GM19455 (cell line): ENCODE measurements at regions not wholly inside any gene's neighbourhood (a gene's known extent, or its start where the extent isn't known, plus 50 kb on each side); places are given as distances from the start of the nearest gene placed in this dataset.

ENCODE experiments used
- ATAC-seq: cut with Tn5 transposase; IDR thresholded peaks from one replicate; pipeline ENCODE4 v1.9.1; 2021; ENCODE audit not compliant: unreplicated experiment

GRCh38 chr2:53268626-53269025, 499.0 kb upstream of the CHAC2 start:
- no peak for ATAC-seq

GRCh38 chr2:53268086-53268485, 499.5 kb upstream of the CHAC2 start:
- no peak for ATAC-seq

- ATAC-seq: no peak
Measured at GRCh38 chr2:53265544-53266299, 501.9 kb upstream of the CHAC2 start.

- no peak for ATAC-seq
Measured at GRCh38 chr2:53260568-53260967, 507.0 kb upstream of the CHAC2 start.

- ATAC-seq: no peak
Measured at GRCh38 chr2:53259395-53260009, 508.1 kb upstream of the CHAC2 start.

GRCh38 chr2:53257287-53257686, 510.3 kb upstream of the CHAC2 start:
- ATAC-seq: no peak

GRCh38 chr2:53253244-53253643, 514.4 kb upstream of the CHAC2 start:
- ATAC-seq: no peak

- no peak for ATAC-seq
Measured at GRCh38 chr2:53252115-53252514, 515.5 kb upstream of the CHAC2 start.

GRCh38 chr2:53247956-53248735, 519.5 kb upstream of the CHAC2 start:
- no peak for ATAC-seq

GRCh38 chr2:53243430-53243829, 524.2 kb upstream of the CHAC2 start:
- ATAC-seq: no peak

GRCh38 chr2:53242090-53242489, 525.5 kb upstream of the CHAC2 start:
- ATAC-seq: no peak

- no peak for ATAC-seq
Measured at GRCh38 chr2:53235836-53236582, 531.6 kb upstream of the CHAC2 start.

- ATAC-seq: no peak
Measured at GRCh38 chr2:53234548-53234903, 533.1 kb upstream of the CHAC2 start.

GRCh38 chr2:53233759-53234547, 533.7 kb upstream of the CHAC2 start:
- ATAC-seq: no peak

- no peak for ATAC-seq
Measured at GRCh38 chr2:53231908-53232307, 535.7 kb upstream of the CHAC2 start.

GRCh38 chr2:53230691-53231090, 536.9 kb upstream of the CHAC2 start:
- ATAC-seq: no peak

GRCh38 chr2:53227535-53227934, 540.1 kb upstream of the CHAC2 start:
- no peak for ATAC-seq

- no peak for ATAC-seq
Measured at GRCh38 chr2:53220969-53221368, 546.6 kb upstream of the CHAC2 start.

GRCh38 chr2:53217250-53217649, 550.4 kb upstream of the CHAC2 start:
- ATAC-seq: no peak

- no peak for ATAC-seq
Measured at GRCh38 chr2:53216805-53217204, 550.8 kb upstream of the CHAC2 start.

- ATAC-seq: no peak
Measured at GRCh38 chr2:53212576-53212975, 555.0 kb upstream of the CHAC2 start.
